Smooth muscle cell (in vitro differentiated cells): ENCODE measurements at regions not wholly inside any gene's neighbourhood (a gene's known extent, or its start where the extent isn't known, plus 50 kb on each side); places are given as distances from the start of the nearest gene placed in this dataset.

Source experiments
- DNase-seq: peaks from one replicate; lab custom pipeline; 2025; ENCODE audit not compliant: unreplicated experiment; lab: John Stamatoyannopoulos, UW
- H2AFZ ChIP-seq: fragments of 200-600 bp; sonication (generic); 2 replicates; pipeline ENCODE4 v1.6.0; 2016; ENCODE audit warnings: antibody characterized with exemption, low read depth, mild to moderate bottlenecking
- H3F3A ChIP-seq: fragments of 200-600 bp; sonication (generic); 2 replicates; pipeline ENCODE4 v1.6.0; 2017; ENCODE audit warnings: antibody characterized with exemption, low read depth
- H3K27ac ChIP-seq: fragments of 200-600 bp; sonication (generic); 2 replicates; pipeline ENCODE4 v1.5.1; 2016; ENCODE audit warnings: low read depth, mild to moderate bottlenecking
- H3K27me3 ChIP-seq: fragments of 200-600 bp; sonication (generic); 2 replicates; pipeline ENCODE4 v1.6.1; 2016; ENCODE audit warnings: low read depth, mild to moderate bottlenecking
- H3K36me3 ChIP-seq: fragments of 200-600 bp; sonication (generic); 2 replicates; pipeline ENCODE4 v1.5.1; 2016; ENCODE audit warnings: low read depth
- H3K4me1 ChIP-seq: fragments of 200-600 bp; sonication (generic); 2 replicates; pipeline ENCODE4 v1.5.1; 2016; ENCODE audit warnings: low read depth
- H3K4me2 ChIP-seq: fragments of 200-600 bp; sonication (generic); 2 replicates; pipeline ENCODE4 v1.6.0; 2016; ENCODE audit warnings: mild to moderate bottlenecking
- H3K4me3 ChIP-seq: fragments of 200-600 bp; sonication (generic); 2 replicates; pipeline ENCODE4 v1.5.1; 2016; ENCODE audit warnings: mild to moderate bottlenecking
- H3K79me2 ChIP-seq: fragments of 200-600 bp; sonication (generic); 2 replicates; pipeline ENCODE4 v1.6.0; 2016; ENCODE audit warnings: low read depth, mild to moderate bottlenecking
- H3K9ac ChIP-seq: fragments of 200-600 bp; sonication (generic); 2 replicates; pipeline ENCODE4 v1.6.0; 2016; ENCODE audit warnings: low read depth
- H3K9me3 ChIP-seq: fragments of 200-600 bp; sonication (generic); replicated peaks from 2 replicates; pipeline ENCODE4 v1.5.1; 2016; ENCODE audit warnings: low read depth
- H4K20me1 ChIP-seq: fragments of 200-600 bp; sonication (generic); 2 replicates; pipeline ENCODE4 v1.6.0; 2016; ENCODE audit warnings: low read depth
- WGBS: methylation state at CpG from one replicate; pipeline ENCODE4 v1.1.7; 2016; ENCODE audit warnings: low lambda C conversion rate; 5-methylcytosine and 5-hydroxymethylcytosine counted together
- TF ChIP-seq, protein P1 (sequence below): fragments of 200-600 bp; sonication (generic); IDR thresholded peaks from 2 replicates; pipeline ENCODE4 v1.5.1; 2017; ENCODE audit warnings: borderline replicate concordance, mild to moderate bottlenecking, antibody characterized with exemption; ENCODE audit not compliant: insufficient read depth, poor library complexity, severe bottlenecking

DNA sequence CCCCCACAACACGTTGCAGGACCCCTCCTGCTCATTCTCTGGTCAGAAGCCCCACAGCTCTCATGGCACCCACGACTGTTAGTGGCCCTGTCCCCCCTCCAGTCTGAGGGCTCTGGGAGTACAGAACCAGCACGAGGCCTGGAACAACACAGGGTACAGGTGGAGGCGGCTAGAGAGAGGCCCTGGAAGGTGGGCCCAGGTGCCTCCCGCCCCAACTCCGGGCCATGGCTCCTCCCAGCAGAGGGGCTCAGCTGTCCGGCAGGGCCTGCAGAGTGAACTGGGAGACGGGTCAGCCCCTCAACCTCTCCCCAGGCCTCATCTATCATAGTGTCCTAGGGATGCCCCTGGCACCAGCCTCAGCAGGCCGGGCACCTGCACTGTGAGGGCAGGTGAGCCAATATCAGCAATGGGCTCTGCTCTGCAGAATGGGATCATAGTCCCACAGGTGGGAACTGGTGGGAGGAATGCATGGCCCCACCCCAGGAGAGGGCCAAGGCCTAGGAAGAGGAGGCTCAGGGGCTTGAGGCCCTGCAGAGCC, 58.6 kb downstream of the BARX1 start:
- H3K4me3 ChIP-seq, result no peak overlapping the region
- no peaks in the 10 kb centered on the region for H3F3A ChIP-seq
- no peaks in the 10 kb centered on the region for H3K9me3 ChIP-seq
- no peak overlapping the region for H3K4me2 ChIP-seq
- no peak for DNase-seq
- H3K36me3 ChIP-seq, result no peaks in the 10 kb centered on the region
- no peaks in the 10 kb centered on the region for H4K20me1 ChIP-seq
- H3K27ac ChIP-seq, result no peak overlapping the region
- H3K79me2 ChIP-seq, result no peaks in the 10 kb centered on the region
- H2AFZ ChIP-seq, result no peak overlapping the region
- TF ChIP-seq, protein P1, sequence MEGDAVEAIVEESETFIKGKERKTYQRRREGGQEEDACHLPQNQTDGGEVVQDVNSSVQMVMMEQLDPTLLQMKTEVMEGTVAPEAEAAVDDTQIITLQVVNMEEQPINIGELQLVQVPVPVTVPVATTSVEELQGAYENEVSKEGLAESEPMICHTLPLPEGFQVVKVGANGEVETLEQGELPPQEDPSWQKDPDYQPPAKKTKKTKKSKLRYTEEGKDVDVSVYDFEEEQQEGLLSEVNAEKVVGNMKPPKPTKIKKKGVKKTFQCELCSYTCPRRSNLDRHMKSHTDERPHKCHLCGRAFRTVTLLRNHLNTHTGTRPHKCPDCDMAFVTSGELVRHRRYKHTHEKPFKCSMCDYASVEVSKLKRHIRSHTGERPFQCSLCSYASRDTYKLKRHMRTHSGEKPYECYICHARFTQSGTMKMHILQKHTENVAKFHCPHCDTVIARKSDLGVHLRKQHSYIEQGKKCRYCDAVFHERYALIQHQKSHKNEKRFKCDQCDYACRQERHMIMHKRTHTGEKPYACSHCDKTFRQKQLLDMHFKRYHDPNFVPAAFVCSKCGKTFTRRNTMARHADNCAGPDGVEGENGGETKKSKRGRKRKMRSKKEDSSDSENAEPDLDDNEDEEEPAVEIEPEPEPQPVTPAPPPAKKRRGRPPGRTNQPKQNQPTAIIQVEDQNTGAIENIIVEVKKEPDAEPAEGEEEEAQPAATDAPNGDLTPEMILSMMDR, result no peak
- H3K27me3 ChIP-seq, result no peaks in the 10 kb centered on the region
- no peak overlapping the region for H3K9ac ChIP-seq
- 92% methylated on average over 9 of the region's 9 CpGs for WGBS
- no peaks in the 10 kb centered on the region for H3K4me1 ChIP-seq

DNA sequence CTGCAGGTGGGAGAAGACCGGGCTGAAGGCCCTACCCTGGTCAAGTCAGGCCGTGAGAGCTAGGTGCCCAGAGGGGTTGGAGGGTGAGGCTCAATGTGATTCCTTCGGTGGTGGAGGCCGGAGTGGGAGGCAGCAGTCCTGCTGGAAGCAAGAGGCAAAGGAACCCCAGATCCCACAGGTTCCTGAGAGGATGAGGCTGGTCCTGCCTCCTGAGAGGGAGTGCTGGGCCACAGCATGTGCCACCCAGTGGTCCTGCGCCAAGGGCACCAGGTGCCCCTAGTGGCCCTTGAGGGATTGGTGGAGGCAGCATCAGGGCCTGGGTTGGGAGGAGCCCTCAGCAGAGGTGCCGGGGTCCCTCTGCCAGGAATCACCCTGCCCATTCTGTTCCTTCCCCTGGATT, 59.1 kb downstream of the BARX1 start:
- Histone ChIP-seq H3K4me2 (no peak overlapping the region), H3K27me3 (no peaks in the 10 kb centered on the region), H2AFZ (no peak overlapping the region), H3K36me3 (no peaks in the 10 kb centered on the region), H4K20me1 (no peaks in the 10 kb centered on the region), H3K27ac (no peak overlapping the region), H3K9me3 (no peaks in the 10 kb centered on the region), H3F3A (no peaks in the 10 kb centered on the region), H3K9ac (no peak overlapping the region), H3K4me3 (no peak overlapping the region), H3K4me1 (no peaks in the 10 kb centered on the region), H3K79me2 (no peaks in the 10 kb centered on the region)
- DNase-seq, result no peak
- TF ChIP-seq, protein P1, result no peak
- 97% methylated on average over 5 of the region's 6 CpGs for WGBS

DNA sequence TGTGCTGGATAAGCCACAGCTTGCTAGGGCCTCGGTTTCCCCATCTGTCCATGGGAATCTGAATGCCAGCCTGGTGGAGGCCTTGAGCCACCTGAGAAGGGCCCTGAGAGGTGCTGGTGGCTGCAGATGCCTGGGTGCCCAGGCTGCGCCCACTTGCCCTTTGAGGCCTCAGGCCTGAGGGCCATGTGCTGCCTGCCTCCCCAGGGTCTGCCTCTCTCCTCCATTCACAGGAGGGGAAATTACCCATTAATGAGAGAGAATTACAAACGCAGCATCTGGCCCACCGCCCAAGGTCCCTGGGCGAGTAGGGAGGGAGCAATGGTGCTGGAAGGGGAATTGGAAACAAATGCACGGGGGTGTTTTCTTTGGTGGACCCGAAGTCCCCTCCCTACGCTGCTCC, 59.6 kb downstream of the BARX1 start:
- H3K9me3 ChIP-seq, result no peaks in the 10 kb centered on the region
- H3K4me2 ChIP-seq, result no peak overlapping the region
- no peak overlapping the region for H2AFZ ChIP-seq
- no peaks in the 10 kb centered on the region for H3K27me3 ChIP-seq
- TF ChIP-seq, protein P1, result no peak
- H3K9ac ChIP-seq, result no peak overlapping the region
- H3K36me3 ChIP-seq, result no peaks in the 10 kb centered on the region
- no peak overlapping the region for H3K4me3 ChIP-seq
- 85% methylated on average over 8 of the region's 8 CpGs for WGBS
- no peak overlapping the region for H3K27ac ChIP-seq
- no peaks in the 10 kb centered on the region for H3F3A ChIP-seq
- no peak for DNase-seq
- no peaks in the 10 kb centered on the region for H3K4me1 ChIP-seq
- no peaks in the 10 kb centered on the region for H4K20me1 ChIP-seq
- H3K79me2 ChIP-seq, result no peaks in the 10 kb centered on the region

DNA sequence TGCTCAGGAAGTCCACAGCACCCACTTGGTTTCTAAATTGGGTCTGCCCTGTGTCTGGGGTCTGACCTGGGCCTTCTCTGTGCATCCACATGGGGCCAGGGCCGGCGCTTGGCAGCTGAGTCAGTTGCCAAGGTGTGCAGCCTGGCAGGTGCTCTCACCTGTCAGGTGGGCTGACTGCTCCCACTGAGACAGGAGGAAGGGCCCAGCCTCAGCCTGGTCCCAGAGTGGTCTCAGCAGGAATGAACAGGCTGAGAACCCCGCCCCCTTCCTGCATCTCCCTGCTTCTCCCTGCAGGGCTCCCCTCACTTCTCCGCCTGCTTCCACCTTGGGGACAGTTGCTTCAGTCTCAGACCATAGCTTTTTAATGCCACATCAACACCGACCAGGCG, 60.5 kb downstream of the BARX1 start:
- Histone ChIP-seq H3K4me1 (no peaks in the 10 kb centered on the region), H3K9ac (no peak overlapping the region), H3F3A (no peaks in the 10 kb centered on the region), H3K4me2 (no peak overlapping the region), H3K27me3 (no peaks in the 10 kb centered on the region), H3K36me3 (no peaks in the 10 kb centered on the region), H2AFZ (no peak overlapping the region), H3K79me2 (no peaks in the 10 kb centered on the region), H3K9me3 (no peaks in the 10 kb centered on the region), H3K27ac (no peak overlapping the region), H4K20me1 (no peaks in the 10 kb centered on the region), H3K4me3 (no peak overlapping the region)
- no peak for DNase-seq
- TF ChIP-seq, protein P1, result no peak
- WGBS, result 86% methylated on average over 6 of the region's 6 CpGs
